SK-MEL-5 (cell line): ENCODE measurements at regions not wholly inside any gene's neighbourhood (a gene's known extent, or its start where the extent isn't known, plus 50 kb on each side); places are given as distances from the start of the nearest gene placed in this dataset.
"Not testable (repeated sequence)": the region's sequence is repeated elsewhere in the genome, so short reads cannot be mapped to it uniquely, and the experiment has no call there.

Experiments
- DNase-seq: peaks from one replicate; pipeline ENCODE4 v3.0.0-alpha.2; 2016; ENCODE audit warnings: low read depth, low spot score
- in situ Hi-C: cut with HindIII; loops from 2 replicates; pipeline ENCODE4 v1.10.0; 2016; ENCODE audit warnings: low sequenced_read_pairs, high pct_unique_total_duplicates, low pct_unique_long_range_greater_than_20kb

DNA sequence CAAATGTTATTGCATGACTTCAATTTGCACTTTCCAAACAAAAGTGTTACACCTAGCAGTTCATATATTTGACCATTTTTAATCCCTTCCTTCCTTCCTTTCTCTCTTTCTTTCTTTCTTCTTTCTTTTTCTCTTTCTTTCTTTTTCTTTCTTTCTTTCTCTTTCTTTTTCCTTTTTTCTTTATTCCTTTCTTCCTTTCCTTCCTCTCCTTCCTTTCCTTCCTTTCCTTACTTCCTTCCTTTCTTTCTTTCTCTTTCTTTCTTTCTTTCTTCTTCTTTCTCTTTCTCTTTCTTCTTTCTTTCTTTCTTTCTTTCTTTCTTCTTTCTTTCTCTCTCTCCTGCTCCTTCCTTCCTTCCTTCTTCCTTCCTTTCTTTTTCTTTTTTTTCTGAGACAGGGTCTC is 146.7 kb upstream of the ALKAL2 start:
- in situ Hi-C loops = no loop called here
- DNase-seq = no peak

DNA sequence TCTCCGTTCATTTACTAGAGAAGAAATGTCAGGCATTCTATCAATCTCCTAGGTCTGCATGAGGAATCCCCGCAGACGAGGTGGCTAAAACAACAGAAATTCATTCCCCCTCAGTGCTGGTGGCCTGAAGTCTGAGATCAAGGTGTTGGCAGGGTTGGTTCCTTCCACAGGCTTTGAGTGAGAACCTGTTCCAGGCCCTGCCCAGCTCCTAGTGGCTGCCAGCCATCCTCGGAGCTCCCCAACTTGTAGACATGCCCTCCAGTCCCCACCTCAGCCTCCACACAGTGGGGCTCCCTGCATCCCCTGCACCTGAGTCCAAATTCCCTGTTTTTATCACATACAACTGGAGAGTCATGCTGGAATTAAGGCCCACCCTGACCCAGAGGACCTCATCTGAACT is 145.3 kb upstream of the ALKAL2 start:
- DNase-seq = no peak
- in situ Hi-C loops = no loop called here

DNA sequence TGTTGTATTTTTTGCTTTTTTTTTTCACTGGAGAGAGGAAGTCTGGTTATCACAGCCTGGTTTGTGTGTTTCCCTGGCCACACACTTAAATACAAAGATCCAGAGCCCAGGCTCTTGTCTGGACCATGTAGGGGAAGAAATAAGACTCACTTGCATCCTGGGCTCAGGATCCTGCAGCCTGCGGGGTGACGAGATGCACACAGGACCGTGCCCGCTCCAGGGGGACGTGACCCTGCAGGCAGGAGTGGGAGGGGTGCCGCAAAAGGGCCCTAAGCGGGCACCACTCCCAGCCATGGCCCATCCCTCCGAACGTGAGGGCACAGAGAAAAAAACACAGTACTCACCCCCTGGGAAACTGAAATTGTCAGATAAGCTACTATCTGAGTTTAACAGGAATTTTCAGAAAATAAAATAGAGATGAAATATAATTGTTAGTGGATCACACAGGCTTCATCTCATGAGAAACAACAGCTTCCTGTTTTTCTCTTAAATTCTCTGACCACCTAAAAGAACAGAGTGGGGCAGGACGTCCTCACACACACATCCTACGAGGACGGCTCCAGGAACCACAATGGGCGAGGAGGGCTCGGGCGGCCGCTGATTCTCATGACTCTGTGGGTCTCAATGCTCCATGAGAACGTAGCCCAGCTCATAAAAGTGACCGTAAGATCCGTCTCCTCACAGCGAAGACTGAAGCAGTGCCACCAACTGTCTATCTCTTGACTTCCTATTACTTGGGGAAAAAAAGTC is 142.6 kb upstream of the ALKAL2 start:
- in situ Hi-C loops = no loop called here
- DNase-seq = no peak

DNA sequence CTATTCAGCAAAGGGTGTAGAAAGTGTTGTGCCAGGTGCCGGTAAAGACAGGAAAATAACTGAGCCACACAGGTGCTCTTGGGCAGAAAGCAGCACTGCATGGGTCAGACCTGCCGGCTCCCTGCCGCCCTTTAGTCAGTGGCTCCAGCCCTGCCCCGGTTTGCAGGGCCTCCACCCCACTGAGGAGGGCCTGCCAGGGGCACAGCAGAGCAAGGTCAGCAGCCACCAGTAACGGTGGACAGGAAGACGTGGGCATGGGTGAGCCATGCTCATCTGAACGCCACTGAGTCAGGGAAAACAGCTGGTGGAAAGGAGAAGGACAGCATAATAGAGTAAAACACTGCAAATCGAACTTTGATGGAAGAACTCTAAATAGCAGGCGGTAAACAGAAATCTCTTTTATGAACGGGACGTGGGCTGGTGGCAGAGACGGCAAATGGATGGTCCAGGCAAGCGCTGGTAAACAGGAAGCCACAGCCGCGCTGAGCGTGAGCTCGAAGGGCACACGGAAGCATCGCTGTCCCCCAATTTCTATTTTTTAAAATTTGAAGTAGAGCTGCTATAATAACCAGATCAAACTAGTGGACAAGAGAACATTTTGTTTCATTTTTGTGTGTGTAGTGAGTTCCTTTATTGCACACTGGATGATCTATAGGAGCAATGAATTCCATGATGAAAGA is 141.8 kb upstream of the ALKAL2 start:
- no peak for DNase-seq
- in situ Hi-C loops = no loop called here

DNA sequence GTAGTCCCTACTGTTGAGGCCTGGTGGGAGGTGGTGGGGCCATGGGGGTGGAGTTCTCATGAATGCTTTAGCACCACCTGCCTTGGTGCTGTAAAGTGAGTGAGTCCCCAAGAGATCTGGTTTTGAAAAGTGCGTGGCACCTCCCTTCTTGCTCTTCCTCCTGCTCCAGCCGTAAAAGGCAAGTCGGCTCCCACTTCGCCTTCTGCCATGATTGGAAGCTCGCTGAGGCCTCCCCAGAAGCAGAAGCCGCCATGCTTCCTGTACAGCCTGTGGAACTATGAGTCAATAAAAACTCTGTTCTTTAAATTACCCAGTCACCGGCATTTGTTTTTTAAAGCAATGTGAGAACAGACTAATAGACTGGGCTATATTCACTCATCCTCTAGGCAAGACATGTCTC is 141.3 kb upstream of the ALKAL2 start:
- no peak for DNase-seq
- in situ Hi-C loops = no loop called here

DNA sequence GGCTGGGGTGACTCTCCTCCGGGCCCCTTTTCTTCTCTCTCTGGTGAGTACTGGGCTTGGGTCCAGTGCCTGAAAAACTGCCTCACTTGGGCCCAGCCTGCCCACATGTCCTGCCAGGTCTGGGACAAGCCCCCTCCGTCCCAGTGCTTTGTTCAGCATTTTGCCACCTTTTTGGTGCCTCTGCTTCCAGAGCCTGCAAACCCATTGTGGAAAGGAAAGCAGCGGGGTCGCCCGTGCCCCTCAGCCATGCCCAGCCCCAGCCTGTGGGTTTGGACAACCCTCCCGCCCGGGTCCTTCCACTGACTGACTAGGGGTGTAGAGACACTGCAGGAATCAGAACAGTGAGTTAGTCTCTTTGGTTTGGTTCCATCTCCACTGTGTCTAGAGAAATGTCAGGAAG is 140.7 kb upstream of the ALKAL2 start:
- no peak for DNase-seq
- in situ Hi-C loops = no loop called here

DNA sequence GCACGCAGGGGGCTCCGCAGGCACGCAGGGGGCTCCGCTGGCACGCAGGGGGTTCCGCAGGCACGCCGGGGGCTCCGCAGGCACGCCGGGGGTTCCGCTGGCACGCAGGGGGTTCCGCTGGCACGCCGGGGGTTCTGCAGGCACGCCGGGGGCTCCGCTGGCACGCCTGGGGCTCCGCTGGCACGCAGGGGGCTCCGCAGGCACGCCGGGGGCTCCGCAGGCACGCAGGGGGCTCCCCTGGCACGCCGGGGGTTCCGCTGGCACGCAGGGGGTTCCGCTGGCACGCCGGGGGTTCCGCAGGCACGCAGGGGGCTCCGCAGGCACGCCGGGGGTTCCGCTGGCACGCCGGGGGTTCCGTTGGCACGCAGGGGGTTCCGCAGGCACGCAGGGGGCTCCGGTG is 138.8 kb upstream of the ALKAL2 start:
- in situ Hi-C loops, DNase-seq: not testable (repeated sequence)

DNA sequence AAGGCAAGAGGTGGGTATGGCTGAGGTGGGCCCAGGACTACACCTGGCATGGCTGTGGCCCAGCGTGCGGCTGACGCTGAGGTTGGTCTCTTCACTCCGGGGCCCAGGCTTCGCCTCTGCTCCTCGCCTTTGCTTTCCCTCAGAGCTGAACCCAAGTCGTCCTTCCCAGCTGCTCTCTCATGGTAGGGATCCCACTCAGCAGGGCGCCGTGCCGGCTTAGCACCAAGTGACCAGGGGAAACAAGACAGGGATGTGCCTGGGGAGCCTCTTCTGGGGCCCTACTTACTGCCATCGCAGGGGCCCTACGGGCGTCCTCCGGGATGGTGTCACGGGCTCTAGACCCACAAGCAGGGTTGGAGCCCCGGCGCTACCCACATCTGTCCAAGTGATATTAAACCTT is 138.1 kb upstream of the ALKAL2 start:
- in situ Hi-C loops = no loop called here
- no peak for DNase-seq

DNA sequence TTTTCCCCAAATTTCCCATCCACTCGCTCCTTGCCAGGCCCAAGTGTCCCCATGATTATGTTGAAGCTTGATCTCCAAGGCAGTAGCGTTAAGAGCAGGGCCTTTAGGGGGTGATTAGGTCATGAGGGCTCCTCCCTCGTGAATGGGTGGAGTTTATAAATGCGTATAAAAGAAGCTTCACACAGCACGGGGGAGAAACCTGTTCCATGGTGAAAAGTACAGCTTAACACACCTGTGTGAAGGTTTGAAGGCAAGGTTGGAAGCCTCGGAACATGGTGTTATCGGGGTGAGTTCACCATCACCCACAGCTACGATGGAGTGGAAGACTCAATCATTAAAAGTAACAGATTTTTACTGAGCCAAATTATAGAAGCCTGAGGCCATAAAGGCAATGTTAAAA is 137.4 kb upstream of the ALKAL2 start:
- DNase-seq = no peak
- in situ Hi-C loops = no loop called here

DNA sequence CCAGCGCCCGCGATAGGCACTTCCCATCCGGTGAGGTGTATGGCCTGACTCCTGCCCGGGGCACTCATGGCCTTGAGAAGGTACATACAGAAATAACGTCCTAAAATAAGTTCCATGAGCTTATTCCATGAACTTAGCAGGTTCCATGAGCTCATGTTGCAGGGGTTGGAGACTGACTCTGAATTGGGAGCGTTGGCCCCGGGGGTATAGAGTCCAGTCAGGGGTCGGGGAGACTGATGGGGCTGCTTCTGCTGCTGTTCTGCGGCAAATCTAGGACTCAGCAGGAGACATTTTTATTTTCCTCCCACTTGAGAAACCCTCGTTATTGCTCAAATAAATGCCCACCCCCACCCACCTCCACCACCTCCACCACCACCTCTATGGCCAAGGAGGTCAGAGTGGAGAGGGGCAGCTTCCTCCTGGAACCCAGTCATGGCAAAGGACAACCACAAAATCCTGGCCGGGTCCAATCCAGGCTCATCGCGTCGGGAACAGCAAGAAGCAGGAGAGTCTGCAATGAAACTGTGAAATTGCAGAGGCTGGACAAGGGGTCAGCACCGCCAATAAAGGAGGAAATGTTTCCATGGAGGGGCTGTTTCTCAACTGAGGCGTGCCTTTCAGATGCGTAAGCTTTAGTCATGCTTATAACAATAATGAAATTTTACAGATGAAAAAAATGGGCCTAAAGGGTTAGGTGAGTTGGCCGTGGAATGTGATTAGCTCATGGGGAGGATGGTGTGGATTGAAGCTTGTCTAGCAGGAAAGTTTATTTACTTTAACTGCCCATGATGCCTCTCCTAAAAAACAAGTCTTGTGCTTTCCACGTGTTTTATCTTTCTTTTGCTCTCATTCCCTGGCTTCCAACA is 136.6 kb upstream of the ALKAL2 start:
- DNase-seq = no peak
- in situ Hi-C loops = no loop called here

DNA sequence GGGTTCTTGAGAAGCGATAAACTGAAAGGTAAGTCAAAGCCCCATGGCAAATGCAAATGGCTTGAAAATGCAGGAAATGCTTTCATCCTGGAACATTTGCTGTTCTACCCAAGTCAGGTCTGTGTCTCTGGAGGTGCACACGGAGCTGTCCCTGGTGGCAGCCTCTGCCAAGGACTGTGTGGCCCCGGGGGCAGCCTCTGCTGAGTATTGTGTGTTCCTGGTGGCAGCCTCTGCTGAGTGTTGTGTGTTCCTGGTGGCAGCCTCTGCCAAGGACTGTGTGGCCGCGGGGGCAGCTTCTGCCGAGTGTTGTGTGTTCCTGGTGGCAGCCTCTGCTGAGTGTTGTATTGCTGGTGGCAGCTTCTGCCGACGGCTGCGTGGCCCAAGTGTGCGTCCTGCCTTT is 135.6 kb upstream of the ALKAL2 start:
- DNase-seq = no peak

DNA sequence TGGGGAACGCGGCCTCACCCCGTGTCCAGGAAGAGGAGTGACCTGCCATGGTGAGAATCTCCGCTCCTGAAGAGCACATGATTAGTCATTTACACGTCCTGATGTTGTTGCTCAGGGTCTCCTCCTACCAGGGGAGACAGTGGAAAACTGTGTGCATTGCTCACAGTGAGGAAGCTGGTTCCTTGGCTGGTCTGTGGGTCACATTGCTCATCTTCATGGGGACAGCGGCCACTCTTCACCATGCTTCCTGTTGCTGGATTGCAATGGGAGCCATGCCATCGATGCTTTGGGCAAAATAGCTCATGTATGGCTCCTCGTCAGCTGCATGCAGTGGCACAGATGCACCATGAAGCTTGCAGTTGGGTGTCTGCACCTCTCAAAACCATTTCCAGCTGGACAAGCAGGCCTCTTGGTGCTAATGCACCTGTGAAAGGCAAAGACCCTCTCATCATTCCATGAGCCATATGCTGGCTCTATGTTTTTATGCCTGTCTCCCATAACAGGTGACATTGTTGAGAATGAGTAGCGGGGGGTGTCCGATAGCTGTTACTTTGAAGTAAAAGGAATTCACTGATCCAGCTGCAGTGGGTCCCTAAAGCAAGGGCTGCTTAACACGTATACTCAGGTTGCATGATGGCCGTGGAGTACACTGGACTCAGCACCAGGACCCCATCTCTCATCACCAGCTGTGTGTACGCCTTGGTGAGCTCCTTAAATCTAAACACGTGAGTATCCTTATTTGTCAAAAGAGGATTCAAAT is 135.0 kb upstream of the ALKAL2 start:
- in situ Hi-C loops = no loop called here
- DNase-seq = no peak

More for the DNA sequence above, 135.6 kb upstream of the ALKAL2 start:
- in situ Hi-C loops = no loop called here

DNA sequence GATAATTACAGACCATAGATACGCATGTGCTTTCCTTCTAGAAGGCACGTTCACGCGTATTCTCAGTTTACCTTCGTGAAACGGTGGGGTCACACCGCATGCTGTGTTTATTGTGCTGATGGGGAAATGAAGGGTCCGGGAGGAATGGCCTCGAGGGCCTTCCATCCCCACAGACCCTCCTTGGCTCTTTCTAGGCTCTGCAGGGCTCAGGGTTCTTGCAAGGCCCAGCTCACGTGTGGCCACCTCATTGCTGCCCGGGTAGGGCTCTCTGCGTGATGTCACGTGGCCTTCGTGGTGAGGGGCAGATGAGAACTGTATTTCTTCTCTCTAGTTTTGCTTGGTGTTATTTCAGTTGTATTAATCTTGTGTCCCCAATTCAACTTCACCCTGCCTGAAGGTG is 133.5 kb upstream of the ALKAL2 start:
- in situ Hi-C loops = no loop called here

DNA sequence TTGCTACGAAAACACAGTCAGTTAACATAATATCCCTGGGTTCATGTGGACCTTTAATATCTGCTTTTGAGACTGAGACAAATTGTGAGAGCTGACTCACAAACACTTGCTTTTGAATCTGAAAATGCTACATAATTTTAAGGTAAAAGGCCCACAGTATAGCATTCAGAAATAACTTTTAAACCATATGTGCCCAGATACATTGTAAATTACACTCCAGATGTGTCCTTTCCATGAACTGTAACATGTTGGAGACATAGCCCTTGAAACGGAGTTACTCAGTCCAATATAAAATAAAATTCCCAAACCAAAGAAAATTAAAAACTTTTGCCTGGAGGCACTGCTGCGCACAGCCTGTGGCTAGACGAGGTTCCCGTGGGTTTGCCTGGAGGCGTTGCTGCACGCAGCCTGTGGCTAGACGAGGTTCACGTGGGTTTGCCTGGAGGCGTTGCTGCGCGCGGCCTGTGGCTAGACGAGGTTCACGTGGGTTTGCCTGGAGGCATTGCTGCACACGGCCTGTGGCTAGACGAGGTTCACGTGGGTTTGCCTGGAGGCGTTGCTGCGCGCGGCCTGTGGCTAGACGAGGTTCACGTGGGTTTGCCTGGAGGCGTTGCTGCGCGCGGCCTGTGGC is 131.9 kb upstream of the ALKAL2 start:
- DNase-seq = no peak
- in situ Hi-C loops = no loop called here

More for the DNA sequence above, 133.5 kb upstream of the ALKAL2 start:
- DNase-seq = no peak

DNA sequence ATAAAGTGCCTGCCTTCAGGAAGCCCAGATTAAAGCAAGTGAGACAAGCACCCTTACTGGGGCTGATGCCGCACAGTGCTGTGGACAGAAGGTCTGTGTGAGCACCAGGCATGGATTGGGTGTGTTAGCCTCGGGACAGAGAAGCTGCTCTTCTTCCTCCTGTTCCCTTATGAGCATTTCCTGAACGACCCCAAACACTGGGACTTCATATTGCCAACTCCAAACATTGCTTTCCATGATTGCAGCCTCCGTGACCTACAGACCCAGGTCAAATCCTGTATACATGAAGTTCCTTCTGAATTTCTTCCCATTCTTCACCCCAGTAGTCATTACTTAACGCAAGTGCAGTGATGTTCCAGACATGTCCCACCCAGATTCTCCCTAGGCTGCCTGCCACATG is 129.8 kb upstream of the ALKAL2 start:
- in situ Hi-C loops = no loop called here
- no peak for DNase-seq

DNA sequence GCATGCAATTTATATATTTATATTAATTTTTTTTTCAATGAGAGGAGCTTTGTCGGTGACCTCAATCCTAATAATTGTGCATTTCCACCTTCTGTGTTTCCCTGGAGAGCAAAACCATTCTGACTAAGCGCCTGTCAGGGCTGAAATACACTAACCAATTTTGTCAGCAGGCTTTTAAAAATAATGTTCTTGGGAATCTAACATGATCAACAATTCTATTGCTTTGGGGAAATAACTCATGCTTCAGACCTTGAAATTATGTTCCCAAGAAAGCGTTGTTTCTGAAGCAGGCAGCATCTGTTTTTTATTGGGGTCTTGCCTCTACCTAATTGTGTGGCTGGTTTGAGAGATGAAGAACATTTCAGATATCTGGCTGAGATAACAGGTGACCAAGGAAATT is 129.1 kb upstream of the ALKAL2 start:
- in situ Hi-C loops = no loop called here
- DNase-seq = no peak

DNA sequence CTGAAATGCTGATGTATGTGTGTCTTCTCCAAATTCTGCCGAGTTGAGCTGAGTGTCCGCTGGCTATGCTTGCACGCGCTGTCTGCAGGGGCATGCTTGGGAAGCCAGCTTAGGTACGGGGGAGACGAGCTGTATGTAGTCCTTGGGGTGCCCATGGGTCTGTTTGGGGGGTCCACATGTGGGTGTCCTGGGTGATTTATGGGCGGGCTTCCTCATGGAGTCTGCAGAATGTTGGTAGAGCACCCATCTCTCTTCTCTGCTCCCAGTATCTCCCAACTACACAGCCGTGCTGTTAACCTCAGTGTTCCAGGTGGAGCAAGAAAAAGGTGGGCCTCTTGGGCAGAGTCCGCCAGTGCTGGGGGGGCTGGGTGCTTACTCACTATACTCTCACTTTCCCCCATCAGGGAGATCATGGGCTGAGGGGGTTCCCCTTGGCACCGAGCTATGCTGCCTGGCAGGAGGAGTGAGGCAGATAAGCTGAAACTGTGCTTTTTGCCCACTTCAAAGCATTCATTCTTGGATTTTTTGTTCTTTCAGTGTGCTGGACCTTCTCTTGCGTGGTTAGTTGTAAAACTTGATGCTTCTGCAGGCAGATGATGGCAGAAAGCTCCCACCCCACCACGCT is 128.2 kb upstream of the ALKAL2 start:
- DNase-seq = no peak
- in situ Hi-C loops = no loop called here
